ENCODE measurements at regions not wholly inside any gene's neighbourhood (a gene's known extent, or its start where the extent isn't known, plus 50 kb on each side); places are given as distances from the start of the nearest gene placed in this dataset.

DNA sequence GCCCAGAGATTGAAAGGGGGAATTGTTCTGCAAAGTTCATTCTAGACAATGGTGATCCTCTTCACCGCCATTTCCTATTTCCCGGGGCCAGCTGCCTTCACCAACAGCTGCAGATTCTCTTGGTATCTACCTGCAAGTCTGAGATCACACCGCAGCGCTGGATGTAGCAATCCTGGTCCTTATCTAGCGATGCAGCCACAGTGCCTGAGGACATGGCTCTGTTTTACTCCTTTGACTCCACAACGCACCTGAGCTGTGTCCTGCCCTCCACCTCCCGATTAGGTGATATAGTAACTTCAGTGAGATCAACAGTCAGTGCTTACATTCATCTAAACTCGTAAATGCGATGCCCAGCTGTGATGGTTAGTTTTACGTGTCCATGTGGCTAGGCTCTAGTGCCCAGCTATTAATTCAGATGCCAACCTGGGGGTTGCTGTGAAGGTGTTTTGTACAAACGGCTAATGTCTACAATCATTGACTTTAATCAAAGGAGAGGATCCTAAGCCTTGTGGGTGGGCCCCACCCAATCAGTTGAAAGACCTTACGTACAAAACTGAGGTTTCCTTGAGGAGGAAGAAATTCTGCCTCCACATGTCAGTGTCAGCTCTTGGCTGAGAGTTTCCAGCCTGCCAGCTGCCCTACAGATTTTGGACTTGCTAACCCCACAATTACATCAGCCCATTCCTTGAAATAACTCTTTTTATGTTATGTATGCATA lies 189.8 kb downstream of the SH3BP4 start:
- DNase-seq (ENCODE audit: low spot score), result no peak

DNA sequence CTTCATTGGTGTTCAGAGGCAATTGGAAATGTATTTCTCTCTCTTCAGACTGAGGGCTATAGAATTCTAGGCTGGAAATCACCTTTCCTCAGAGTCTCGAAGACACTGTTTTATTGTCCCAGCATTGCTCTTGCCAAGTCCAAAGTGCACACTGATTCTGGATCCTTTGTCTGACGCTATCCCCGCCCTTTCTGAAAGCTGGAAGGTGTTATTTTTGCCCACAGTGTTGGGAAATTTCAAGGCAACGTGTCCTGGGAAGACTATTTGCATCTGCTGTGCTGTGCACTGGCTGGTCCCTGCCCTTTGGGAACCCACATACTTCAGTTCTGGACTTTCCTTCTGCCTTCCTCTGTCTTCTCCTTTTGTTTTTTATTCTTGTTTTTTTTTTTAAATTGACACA lies 190.8 kb downstream of the SH3BP4 start:
- no peak for DNase-seq (ENCODE audit: low spot score)

DNA sequence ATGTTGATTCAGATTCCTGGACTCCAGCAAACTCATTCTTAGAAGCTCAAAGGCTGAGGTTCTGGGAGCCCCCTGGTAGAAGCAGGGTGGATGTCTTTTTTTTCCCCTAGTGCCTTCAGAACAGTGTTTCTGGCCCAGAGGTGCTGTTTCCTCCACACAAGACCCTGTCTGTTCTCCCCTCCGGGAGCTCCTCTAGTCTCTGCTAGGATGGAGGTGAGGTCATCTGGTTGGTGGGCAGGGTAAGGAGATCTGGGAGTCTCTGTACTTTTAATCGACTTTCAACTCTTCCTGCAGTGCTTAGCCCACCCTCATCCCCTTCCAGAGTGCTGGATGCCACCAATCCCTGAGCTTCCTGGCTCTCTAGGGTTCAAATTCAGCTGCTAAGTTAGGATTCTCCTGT lies 192.0 kb downstream of the SH3BP4 start:
- no peak for DNase-seq (ENCODE audit: low spot score)

DNA sequence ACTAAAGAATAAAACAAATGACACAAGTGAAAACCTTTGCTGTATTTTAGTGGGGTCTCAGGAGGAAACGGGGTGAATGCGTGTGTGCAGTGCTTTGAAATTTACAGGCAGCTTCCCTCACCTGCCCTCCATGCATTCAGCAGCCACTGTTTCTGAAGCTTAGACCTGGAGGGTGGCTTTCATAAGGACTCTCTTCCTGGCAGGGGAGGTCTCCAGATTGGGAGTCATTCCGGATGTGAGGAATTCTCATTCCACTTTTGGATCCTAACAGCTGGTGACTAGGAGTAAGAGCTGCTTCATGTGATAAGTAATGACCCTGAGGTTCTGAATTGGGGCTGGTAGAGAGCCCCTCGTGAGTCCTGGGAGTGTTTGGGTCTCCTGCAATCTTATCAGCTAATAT lies 192.5 kb downstream of the SH3BP4 start:
- no peak for DNase-seq (ENCODE audit: low spot score)

DNA sequence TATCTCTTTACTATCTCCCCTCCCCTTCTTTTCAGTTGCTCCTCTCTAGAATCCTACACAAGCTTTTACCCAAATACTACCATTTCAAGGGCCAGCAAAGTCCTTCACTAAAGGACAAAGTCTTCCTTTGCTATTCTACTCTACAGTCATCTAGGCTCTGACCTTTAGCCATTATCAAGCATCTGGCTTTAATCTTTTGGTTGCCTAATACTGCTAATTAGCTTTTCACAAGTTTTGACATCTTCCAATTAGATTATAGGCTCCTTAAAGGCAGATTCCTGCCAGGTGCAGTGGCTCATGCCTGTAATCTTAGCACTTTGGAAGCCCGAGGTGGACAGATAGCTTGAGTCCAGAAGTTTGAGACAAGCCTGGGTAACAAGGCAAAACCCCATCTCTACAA lies 194.4 kb downstream of the SH3BP4 start:
- no peak for DNase-seq (ENCODE audit: low spot score)

DNA sequence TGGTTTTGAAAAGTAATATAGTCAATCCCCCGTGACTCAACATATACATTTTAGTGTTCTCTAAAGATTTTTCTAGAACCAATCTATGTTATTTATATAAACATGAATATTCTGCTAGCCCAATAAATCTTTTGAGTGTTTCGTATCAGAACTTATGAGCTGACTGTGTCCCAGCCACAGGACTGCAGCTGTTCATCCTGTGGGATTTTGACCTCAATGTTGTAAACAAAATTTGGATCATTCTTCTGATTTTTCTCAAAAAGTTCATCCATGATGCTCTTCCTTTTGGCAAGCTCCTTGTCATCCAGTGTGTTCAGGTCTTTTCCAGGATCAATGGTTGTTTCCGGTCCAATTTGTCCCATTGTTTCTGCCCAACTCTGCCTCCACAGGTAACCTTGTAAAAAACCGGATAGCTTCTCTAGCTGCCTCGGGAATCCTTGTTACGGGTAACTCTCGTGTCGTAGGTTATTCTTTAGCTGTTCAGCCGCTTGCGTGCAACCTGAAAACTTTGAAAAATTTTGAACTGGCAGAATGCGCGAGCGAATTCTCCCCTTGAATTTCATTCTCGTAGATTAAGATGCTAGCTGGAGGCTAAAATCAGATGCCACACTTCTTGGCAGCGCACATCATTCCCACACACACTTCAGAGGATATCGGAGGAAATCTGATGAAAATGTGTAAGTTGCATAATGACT lies 195.2 kb downstream of the SH3BP4 start:
- DNase-seq (ENCODE audit: low spot score), result no peak

DNA sequence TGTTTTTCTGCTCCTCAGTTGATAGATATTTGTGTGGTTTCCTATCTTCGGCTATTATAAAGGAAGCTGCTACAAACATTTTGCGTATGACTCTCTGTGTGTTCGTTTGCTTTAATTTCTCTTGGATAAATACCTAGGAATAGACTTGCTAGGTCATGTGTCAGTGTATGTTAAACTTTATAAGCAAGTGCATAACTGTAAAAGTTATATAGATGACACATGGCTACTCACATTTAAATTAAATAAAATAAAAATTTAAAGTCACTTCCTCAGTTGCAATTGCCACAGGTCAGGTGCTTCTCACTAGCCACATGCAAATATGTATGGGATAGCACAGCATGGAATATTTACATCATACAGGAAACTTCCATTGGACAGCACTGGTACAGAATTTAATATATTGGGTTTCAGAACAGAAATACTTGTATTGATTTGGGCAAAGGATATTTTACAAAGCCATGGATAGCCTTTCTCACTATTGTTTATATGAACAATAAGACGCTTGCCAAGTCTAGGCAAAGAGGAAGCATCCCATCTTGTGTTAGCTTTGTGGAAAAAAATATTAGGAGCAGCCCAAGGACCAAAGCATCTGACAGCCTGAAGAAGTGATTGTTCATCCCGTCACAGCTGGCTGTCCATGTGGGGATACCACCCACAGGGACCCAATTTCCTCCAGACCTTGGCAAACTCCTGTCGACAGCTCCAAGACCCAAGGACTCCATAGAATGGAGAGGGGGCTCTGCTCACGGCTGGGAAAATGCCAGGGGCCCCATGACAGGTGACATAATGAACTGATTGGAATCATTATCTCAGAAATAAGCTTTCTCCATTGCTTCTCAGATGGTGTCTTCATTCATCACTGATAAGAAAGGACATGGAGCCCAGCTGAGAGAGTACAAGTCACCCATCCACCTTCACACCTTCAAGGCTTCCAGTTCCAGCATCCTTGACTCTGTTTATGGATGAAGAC lies 196.7 kb downstream of the SH3BP4 start:
- DNase-seq (ENCODE audit: low spot score), result no peak

DNA sequence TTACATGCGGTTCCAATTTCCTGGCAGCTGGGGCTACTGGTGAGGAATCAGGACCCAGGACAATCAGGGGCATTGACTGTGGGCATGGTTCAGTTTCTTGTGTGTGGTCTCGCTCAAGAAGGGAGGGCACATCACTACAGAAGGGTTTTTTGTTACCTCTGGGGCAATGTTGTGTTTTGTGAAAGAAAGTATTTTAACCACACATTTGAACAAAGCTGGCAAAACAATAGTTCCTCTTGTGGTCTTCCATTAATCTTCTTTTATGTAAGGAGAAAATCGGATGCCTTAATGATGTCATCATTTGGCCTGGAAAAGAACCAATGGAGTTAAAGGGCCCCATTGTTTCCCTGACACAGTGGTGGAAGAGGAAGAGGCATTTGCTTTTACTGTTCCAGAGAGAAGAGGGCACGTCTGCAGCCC lies 197.4 kb downstream of the SH3BP4 start:
- DNase-seq (ENCODE audit: low spot score), result no peak

DNA sequence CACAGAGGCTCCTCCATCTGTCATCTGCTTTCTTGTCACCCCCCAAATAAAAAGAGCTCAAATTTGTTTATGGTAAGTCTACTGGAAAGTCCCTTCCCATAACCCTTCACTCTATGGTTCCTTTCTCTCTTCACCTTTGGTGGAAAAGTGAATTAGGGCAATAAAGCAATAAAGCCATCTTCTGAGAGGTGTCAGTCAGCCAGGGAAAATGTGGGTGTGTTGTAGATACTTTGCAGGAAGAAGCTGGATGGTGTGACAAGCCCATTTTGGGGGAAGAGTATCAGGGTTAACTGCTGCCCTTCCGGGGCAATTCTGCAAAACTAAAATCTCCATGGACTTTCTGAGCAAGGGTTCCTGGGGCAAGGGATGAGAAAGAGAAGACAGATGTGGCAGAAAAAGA lies 197.9 kb downstream of the SH3BP4 start:
- no peak for DNase-seq (ENCODE audit: low spot score)

DNA sequence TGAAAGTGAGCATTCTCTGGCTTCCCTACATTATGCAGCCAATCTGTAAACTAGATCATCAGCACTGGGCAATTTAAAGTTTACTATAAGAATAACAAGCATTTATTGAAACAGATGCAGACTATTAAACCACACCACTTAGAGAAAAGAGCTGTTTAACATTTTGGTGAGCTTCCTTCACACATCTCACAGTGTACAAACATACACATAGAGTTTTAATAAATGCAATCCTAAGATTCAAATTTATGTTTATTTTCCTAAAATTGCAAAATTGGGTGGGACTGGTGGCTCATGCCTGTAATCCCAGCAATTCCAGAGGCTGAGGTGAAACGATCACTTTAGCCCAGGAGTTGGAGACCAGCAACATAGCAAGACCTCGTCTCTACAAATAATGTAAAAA lies 199.3 kb downstream of the SH3BP4 start:
- no peak for DNase-seq (ENCODE audit: low spot score)

DNA sequence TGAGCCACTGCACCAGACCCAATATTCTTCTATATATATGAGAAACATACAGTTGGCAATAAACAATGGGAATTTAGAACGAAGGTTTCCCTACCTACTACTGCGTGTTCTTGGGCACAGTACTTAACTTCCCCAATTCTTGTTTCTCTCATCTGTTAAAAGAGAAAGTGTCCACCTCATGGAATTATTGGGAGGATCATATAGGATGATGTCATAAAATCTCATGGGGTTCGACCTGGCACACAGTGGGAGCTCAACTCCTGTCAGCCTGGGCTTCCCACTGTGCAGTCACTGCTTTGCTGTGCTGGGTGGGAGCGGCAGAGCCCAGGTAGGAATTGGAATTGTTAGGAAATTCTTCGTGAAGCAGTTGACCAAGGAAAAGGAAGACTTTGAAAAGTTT lies 203.3 kb downstream of the SH3BP4 start:
- no peak for DNase-seq (ENCODE audit: low spot score)

DNA sequence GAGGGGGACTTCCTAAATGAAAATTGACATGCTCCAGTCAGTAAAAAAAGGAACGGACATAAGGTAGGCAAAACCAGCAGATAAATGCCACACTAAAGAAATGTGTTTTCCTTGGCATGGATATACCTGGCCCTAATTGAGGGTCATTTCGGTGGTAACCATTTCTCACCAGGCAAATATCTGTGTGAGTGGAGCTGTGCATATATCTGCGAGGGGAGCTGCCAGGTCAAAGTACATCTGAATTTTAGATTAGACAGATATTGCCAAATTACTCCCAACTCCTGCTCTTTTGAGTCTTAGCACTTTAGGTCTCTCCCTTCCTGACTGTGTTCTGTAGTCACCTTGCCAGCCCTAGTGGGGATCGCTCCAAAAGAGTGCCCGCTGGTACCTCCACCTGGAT lies 204.2 kb downstream of the SH3BP4 start:
- DNase-seq (ENCODE audit: low spot score), result no peak

DNA sequence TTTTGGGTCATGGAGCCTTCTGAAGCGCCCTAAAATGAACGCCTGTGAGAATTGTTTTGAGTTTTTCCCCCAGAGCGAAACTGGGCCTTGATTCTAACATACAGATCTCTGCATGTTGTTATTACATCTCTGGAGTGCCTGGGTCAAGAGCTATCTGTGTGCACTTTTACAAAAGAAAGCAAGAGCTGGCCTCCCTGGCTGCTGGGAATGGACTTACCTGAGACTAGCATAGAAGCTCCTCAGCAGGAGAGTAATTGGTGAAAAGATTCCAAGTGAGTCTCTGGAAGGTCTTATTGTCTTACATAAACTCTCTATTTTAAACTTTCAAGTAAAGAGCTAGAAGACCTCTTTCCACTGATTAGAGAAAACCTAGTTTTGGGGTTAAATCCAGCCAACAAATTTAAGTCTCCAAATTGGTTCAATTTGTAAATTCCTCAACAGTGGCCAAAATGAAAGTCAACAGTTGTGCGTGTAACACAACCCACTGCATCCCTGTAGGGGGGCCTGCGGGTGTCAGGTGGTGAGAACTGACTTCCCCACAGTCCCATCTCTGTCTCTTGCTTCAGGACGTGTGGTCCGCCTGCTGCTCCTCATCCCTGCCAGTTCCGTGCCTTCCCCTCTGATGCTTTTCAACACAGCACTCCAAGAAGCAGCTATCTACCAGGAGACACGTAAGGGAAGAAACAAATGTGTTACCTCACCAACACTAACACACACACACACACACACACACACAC lies 206.1 kb downstream of the SH3BP4 start:
- no peak for DNase-seq (ENCODE audit: low spot score)

DNA sequence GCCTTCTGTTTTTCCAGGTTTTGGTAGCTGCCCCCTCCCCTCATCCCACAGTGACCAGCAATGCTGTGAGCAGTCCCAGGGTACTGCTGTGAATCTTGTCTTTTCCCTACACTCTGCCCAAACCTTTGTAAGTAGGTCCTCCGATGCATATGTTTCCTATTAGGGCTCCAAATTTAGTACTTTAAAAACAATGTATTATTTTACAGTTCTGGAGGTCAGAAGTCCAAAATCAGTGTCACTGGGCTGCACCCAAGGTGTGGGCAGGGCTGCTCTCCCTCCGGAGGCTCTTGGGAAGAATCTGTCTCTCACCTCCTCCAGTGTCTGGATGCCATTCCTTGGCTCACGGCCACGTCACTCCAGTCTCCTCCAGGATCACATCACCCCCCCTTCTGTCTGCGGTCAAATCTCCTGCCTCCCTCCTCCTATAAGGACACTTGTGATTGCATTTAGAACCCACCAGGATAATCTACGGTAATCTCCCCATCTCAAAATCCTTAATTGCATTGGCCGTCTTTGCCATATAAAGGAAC lies 208.5 kb downstream of the SH3BP4 start:
- no peak for DNase-seq (ENCODE audit: low spot score)

DNA sequence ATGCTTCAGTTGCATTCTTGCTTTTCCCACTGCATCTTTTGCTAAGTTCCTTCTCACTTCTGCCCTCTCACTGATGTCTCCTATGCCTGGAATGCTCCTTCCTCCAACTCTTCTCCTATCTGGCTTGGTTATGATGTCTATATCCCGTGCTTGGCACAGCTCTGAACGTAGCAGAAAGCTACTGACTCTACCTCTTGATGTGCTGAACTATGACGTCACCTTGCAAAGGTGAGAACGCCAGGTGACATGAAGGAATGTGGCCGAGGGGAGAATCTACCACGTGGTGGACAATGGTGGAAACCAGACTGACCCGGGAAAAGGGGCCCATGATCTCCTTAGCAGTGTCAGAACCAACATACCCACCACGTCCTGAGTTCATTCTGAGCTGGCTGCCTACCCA lies 209.7 kb downstream of the SH3BP4 start:
- DNase-seq (ENCODE audit: low spot score), result no peak

DNA sequence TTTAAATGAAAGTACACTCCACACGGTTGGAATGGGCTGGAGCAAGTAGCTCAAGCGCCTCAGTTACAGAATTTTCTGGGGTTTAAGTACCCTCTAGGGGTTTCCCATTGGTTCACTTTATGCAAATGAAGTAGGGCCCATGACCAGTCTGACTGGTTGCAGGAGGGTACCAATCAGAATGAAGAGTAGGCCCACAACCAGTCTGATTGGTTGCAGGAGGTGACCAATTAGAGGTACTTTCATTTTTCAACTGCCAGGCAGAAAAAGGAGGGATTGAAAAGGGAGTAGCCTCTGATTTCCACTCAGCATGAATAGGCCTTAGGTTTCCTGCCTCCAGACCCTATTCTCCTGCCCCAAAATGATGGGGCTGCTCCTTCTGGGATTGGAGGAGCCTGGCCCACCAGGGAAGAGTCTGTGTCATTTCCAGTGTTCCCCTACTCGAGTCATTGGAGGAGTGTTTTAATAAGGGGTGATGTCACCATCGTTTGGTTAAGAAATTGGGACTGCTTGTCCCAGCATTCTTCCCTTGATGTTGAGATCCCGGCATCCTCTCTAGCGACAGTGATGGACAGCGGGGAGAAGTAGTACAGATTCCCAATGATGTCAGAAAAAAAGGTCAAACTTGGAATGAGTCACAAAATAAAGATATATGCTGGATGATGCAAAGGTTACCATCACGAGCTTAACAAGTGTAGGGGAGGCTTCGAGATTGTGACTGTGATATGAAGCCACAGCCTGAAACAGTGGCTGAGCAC lies 210.4 kb downstream of the SH3BP4 start:
- no peak for DNase-seq (ENCODE audit: low spot score)

DNA sequence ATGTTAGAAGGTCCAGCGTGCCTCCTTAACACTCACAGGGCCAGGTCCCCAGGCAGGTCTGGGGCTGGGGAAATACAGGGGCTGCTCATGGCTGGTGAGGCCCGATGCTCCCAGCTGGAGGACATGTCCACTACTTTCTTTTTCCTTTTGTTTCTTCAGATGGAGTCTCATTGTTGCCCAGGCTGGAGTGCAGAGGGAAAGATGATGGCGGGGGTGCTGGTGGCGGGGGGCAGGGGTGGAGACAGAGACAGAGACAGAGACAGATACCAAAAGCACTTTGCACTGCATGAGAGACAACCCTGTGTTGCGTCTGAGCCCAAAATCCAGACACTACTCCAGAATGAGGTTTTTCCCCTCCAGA lies 211.0 kb downstream of the SH3BP4 start:
- DNase-seq (ENCODE audit: low spot score), result no peak

DNA sequence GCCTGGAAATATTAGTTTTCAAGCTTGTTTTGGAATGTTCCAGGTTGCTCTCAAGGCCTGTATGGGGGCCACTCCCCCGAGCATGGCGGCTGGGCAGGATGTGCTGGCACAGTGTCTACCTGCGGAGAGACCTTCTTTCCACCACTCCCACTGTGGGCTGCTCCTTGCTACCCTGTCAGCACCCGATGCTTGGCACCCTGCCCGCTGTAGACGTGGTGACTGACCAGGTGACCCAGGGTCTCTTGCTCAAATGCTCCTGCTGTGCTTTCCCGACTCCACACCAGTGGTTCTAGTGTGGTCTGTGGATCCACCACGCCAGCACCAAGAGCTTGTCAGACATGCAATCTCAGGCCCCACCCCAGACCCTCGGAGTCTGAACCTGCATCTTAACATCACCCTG lies 213.3 kb downstream of the SH3BP4 start:
- no peak for DNase-seq (ENCODE audit: low spot score)

DNA sequence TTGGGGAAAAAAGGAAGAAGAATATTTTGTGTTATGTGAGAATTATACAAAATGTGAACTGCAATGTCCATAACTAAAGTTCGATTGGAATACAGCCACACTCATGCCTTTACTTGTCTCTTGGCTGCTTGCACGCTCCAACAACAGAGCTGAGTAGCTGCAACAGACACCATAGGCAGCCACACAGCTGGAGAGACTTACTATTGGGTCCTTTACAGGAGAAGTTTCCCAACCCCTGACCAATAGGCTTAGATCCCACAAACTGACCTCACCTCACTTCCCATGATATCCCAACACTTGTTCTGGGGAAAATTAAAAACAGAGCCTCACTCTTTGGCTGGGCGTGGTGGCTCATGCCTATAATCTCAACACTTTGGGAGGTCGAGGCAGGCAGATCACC lies 213.8 kb downstream of the SH3BP4 start:
- no peak for DNase-seq (ENCODE audit: low spot score)

DNA sequence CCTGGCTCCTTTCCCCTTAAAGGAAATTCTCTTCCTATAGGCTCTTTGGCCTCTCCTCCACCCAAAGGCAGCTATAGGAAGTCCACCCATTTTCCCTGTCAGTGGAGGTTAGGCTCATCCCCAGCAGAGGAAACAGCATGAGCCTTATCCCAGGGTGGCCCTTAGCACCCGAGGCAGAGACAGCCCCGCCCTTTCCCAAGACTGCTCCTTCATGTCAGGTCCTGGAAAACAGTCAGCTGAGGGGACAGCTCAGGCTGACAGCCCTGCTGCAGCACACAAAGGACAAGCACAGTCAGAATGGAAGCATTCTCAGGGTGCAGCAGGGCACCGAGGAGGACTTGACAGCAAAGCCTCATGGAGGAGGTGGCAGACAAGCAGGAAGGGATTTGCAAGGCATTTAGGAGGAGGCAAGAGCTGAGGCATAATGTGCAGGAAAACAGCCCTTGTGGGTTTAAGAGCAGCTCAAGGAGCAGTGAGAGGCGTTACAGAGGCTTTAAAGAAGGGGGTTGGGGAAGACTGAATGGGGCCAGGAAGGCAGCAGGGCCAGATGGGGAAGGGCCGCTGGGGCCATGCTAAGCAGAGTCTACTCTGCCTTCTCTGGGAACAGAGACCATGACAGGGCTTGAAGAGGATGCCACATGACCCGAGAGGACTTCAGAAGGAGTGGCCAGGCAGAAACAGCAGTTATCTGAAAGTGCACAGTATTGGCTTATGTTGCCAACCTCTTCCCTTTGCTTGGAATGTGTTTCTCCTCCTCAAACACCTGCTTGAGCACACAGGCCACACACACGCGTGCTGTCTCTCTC lies 216.6 kb downstream of the SH3BP4 start:
- no peak for DNase-seq (ENCODE audit: low spot score)

Data from HuH-7.5 (cell line).